SK-N-SH treated with all-trans-retinoic acid at 6 μM for 48 hours (cell line): ENCODE measurements at regions not wholly inside any gene's neighbourhood (a gene's known extent, or its start where the extent isn't known, plus 50 kb on each side); places are given as distances from the start of the nearest gene placed in this dataset.

Experiments used
- ATAC-seq: fragments of 200-7000 bp; cut with Tn5 transposase; 3 replicates; pipeline ENCODE4 v1.9.1; 2020; ENCODE audit warnings: mild to moderate bottlenecking, moderate library complexity
- ARNTL ChIP-seq: fragments of 450-650 bp; formaldehyde crosslinking; IDR thresholded peaks from 2 replicates; pipeline ENCODE4 v1.5.0; 2020; ENCODE audit warnings: low read depth, mild to moderate bottlenecking, moderate library complexity, borderline replicate concordance
- BACH2 ChIP-seq: fragments of 250-450 bp; sonication (Bioruptor Pico); IDR thresholded peaks from 2 replicates; pipeline ENCODE4 v1.9.0; 2021; ENCODE audit warnings: mild to moderate bottlenecking, borderline replicate concordance
- CREB5 ChIP-seq: fragments of 250-450 bp; sonication (Bioruptor Pico); IDR thresholded peaks from 2 replicates; pipeline ENCODE4 v1.5.1; 2020; ENCODE audit warnings: low read depth, mild to moderate bottlenecking, moderate library complexity
- CSDC2 ChIP-seq: fragments of 250-450 bp; sonication (Bioruptor Pico); IDR thresholded peaks from 2 replicates; pipeline ENCODE4 v1.5.0; 2020; ENCODE audit warnings: mild to moderate bottlenecking, moderate library complexity
- CSRNP3 ChIP-seq: fragments of 250-450 bp; sonication (Bioruptor Pico); IDR thresholded peaks from 2 replicates; pipeline ENCODE4 v1.5.1; 2021; ENCODE audit warnings: mild to moderate bottlenecking, moderate library complexity
- ESRRG ChIP-seq: fragments of 250-450 bp; sonication (Bioruptor Pico); IDR thresholded peaks from 2 replicates; pipeline ENCODE4 v1.6.1; 2021; ENCODE audit warnings: mild to moderate bottlenecking
- ISL1 ChIP-seq: fragments of 250-450 bp; sonication (Bioruptor Pico); IDR thresholded peaks from 2 replicates; pipeline ENCODE4 v2.1.2; 2022; ENCODE audit warnings: mild to moderate bottlenecking, moderate library complexity
- PATZ1 ChIP-seq: fragments of 250-450 bp; sonication (Bioruptor Pico); IDR thresholded peaks from 2 replicates; pipeline ENCODE4 v1.8.0; 2020; ENCODE audit warnings: mild to moderate bottlenecking, moderate library complexity, borderline replicate concordance
- POU6F1 ChIP-seq: fragments of 250-450 bp; sonication (Bioruptor Pico); IDR thresholded peaks from 2 replicates; pipeline ENCODE4 v1.8.0; 2021; ENCODE audit warnings: low read depth, mild to moderate bottlenecking, moderate library complexity, borderline replicate concordance
- PPARA ChIP-seq: fragments of 250-450 bp; sonication (Bioruptor Pico); IDR thresholded peaks from 2 replicates; pipeline ENCODE4 v1.5.0; 2020; ENCODE audit warnings: mild to moderate bottlenecking, borderline replicate concordance
- RARB ChIP-seq: fragments of 250-450 bp; sonication (Bioruptor Pico); IDR thresholded peaks from 2 replicates; pipeline ENCODE4 v1.8.0; 2021; ENCODE audit warnings: mild to moderate bottlenecking, moderate library complexity
- TCF4 ChIP-seq: fragments of 250-450 bp; sonication (Bioruptor Pico); IDR thresholded peaks from 2 replicates; pipeline ENCODE4 v1.8.0; 2021; ENCODE audit warnings: mild to moderate bottlenecking, moderate library complexity, borderline replicate concordance
- TOX ChIP-seq: fragments of 250-450 bp; sonication (Bioruptor Pico); IDR thresholded peaks from 2 replicates; pipeline ENCODE4 v1.8.0; 2021; ENCODE audit warnings: mild to moderate bottlenecking, moderate library complexity, borderline replicate concordance
- ZC3H10 ChIP-seq: fragments of 250-450 bp; sonication (Bioruptor Pico); IDR thresholded peaks from 2 replicates; pipeline ENCODE4 v1.5.1; 2021; ENCODE audit warnings: mild to moderate bottlenecking, moderate library complexity
- ZFP3 ChIP-seq: fragments of 250-450 bp; sonication (Bioruptor Pico); IDR thresholded peaks from 2 replicates; pipeline ENCODE4 v1.5.0; 2020; ENCODE audit warnings: mild to moderate bottlenecking, moderate library complexity
- ZFP30 ChIP-seq: fragments of 450-650 bp; formaldehyde crosslinking; IDR thresholded peaks from 2 replicates; pipeline ENCODE4 v1.5.0; 2022; ENCODE audit warnings: mild to moderate bottlenecking, moderate library complexity
- ZNF565 ChIP-seq: fragments of 450-650 bp; formaldehyde crosslinking; conservative IDR thresholded peaks from 2 replicates; pipeline ENCODE4 v1.5.0; 2020; ENCODE audit warnings: low read depth, mild to moderate bottlenecking, moderate library complexity
- ZNF8 ChIP-seq: fragments of 450-650 bp; formaldehyde crosslinking; IDR thresholded peaks from 2 replicates; pipeline ENCODE4 v1.5.0; 2020; ENCODE audit warnings: mild to moderate bottlenecking, moderate library complexity

GRCh38 chr20:1809131-1809572 lies 86.1 kb upstream of the SIRPA start (continued):
- TF ChIP-seq POU6F1 (CRISPR knock-in tag) (no peak), ARNTL (CRISPR knock-in tag) (no peak), TOX (CRISPR knock-in tag) (no peak), TCF4 (CRISPR knock-in tag) (no peak), PPARA (CRISPR knock-in tag) (no peak), PATZ1 (CRISPR knock-in tag) (no peak), RARB (CRISPR knock-in tag) (no peak)

GRCh38 chr20:1808101-1808500 lies 87.1 kb upstream of the SIRPA start:
- no peak for ATAC-seq
- TF ChIP-seq PATZ1 (CRISPR knock-in tag) = no peak
- no peak for TF ChIP-seq TOX (CRISPR knock-in tag)
- TF ChIP-seq ZFP30 (CRISPR knock-in tag) = no peak
- TF ChIP-seq PPARA (CRISPR knock-in tag) = no peak
- TF ChIP-seq ISL1 (CRISPR knock-in tag) = no peak
- TF ChIP-seq CREB5 = no peak
- no peak for TF ChIP-seq CSRNP3 (CRISPR knock-in tag)
- TF ChIP-seq TCF4 (CRISPR knock-in tag) = no peak
- no peak for TF ChIP-seq ZFP3 (CRISPR knock-in tag)
- no peak for TF ChIP-seq RARB (CRISPR knock-in tag)
- TF ChIP-seq ESRRG (CRISPR knock-in tag) = no peak
- TF ChIP-seq POU6F1 (CRISPR knock-in tag) = no peak

- no peak for ATAC-seq
- TF ChIP-seq BACH2 (CRISPR knock-in tag) = no peak
- TF ChIP-seq CSDC2 (CRISPR knock-in tag) = no peak
- no peak for TF ChIP-seq ESRRG (CRISPR knock-in tag)
- TF ChIP-seq PPARA (CRISPR knock-in tag) = no peak
- TF ChIP-seq CSRNP3 (CRISPR knock-in tag) = no peak
- no peak for TF ChIP-seq POU6F1 (CRISPR knock-in tag)
- no peak for TF ChIP-seq TCF4 (CRISPR knock-in tag)
- TF ChIP-seq ZFP30 (CRISPR knock-in tag) = no peak
- TF ChIP-seq TOX (CRISPR knock-in tag) = no peak
- TF ChIP-seq ZNF565 (CRISPR knock-in tag) = no peak
- TF ChIP-seq ZC3H10 (CRISPR knock-in tag) = no peak
- no peak for TF ChIP-seq ZNF8 (CRISPR knock-in tag)
Measured at GRCh38 chr20:1807394-1807793, 87.8 kb upstream of the SIRPA start.
